HUDEP-2 (cell line): ENCODE measurements at regions not wholly inside any gene's neighbourhood (a gene's known extent, or its start where the extent isn't known, plus 50 kb on each side); places are given as distances from the start of the nearest gene placed in this dataset.

Source experiments
- DNase-seq, 76 experiments: peaks; one replicate each; lab custom pipeline; 2025; ENCODE audit not compliant: unreplicated experiment in 76 of 76; lab: John Stamatoyannopoulos, UW

DNA sequence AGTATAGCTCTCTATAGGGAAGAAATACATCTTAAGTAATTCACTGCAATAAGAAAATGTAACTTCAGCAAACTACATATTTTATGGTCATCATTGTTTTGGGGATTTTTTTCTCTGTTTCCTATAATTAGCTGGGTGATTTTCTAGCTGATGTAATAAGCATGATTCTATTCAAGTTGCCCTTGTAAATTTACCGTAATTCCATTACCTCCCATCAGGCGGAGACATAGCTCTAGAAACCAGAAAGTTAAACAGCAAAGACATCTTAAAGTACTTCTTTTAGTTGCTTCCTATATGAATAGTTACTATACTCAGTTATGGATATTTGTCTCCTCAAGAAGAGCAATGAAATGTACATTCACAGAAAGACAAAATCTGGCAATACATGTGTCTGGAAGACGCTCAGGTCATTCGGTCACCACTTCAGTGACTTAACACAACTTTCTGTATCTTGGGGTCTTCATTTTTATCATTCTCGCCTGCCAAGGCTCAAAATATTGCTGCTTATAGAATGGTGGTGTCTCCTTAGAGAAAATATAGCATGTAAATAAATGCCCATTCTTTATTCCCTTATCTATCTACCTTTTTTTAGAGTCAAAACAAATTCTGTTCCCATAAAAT, 239.9 kb upstream of the ZC3H12C start:
- peak in 27 of 76 experiments; percentile 1 to 45 (median 21) for DNase-seq

DNA sequence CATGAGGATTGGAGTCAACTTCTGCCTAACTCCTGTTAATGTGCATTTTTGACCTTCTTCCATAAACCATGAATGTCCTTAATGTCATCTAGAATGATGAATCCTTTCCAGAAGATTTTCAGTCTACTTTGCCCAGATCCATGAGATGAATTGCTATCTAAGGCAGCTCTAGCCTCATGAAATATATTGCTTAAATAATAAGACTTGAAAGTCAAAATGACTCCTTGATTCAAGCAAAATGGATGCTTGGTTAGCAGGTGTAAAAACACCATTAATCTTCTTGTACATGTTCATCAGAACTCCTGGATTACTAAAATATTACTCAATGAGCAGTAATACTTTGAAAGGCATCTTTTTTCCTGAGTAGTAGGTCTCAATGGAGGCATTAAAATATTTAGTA, 238.5 kb upstream of the ZC3H12C start:
- DNase-seq, result no peak

DNA sequence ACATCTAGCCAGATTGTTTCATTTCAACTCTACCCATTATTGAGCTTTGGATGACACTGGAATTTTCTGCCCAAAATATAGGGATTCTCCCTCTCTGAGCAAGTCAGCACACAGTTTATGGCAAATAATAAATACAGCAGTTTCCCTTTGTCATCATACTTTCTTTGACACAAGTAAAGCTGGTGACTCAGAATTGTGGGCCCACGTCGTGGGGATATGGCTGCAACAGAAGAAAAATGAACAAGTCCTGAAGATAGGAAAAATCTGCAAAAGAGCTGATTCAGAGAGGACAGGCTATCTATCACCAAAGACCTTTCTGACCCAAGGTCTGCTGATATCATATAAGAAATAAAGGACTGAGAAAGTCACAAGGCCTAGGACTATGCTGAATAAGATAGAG, 236.3 kb upstream of the ZC3H12C start:
- no peak for DNase-seq

DNA sequence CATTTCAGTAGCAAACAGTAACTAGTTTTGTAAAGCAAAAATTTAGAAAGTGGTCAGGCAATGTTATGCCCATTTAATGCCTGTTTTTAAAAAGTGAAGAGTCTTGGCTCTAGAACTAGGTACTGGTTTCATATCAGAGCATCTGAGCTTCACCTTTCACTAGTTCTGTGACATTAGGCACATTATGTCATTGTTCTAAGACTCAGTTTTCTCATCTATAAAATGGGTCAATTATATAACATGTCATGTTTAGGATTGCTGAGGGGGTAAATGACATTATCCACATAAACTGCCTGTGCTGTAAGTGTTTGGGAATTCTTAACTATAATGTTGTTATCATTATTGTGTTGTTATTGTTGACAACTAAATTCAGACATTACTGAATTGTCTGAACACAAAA, 235.6 kb upstream of the ZC3H12C start:
- no peak for DNase-seq

- DNase-seq, result no peak
These were observed 235.0 kb upstream of the ZC3H12C start for GRCh38 chr11:109858152-109858551.

DNA sequence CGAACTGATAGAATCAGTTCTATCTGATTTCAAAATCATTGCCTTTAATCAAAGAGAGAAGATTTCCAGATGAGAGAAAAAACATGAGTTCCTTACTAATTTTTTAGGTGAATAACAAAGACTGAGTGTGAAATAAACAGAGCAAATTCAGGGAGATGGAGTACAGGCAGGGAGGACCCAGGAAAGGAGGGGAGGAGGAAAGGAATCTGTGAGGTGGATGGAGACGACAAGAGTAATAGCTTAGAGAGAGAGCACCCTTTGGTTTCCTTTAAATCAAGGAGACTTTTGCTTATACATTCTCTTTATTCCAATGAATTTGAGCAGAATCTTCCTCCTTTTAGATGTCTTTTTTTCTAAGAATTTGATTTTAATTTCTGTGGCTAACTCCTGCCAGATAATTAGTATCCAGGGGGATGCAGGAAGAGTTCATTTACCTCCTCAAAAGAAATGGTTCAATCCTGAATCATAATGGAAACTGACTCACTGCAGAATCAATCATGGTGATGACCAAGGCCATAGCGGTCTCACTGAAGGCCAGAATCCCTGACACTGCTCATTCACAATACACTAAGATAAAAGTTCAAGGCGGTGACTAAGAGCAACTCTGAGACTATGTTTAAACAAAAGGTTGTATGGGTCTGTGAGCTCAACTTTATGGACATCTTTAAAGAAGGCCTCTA, 234.0 kb upstream of the ZC3H12C start:
- DNase-seq, result no peak

GRCh38 chr11:109862835-109863234, 230.4 kb upstream of the ZC3H12C start:
- DNase-seq, result no peak

GRCh38 chr11:109864151-109864661, 229.0 kb upstream of the ZC3H12C start:
- DNase-seq, result no peak

- DNase-seq, result peak in 2 of 76 experiments; percentile 13 to 39
These were observed 228.2 kb upstream of the ZC3H12C start for GRCh38 chr11:109864834-109865547.

- DNase-seq, result no peak
These were observed 227.5 kb upstream of the ZC3H12C start for GRCh38 chr11:109865548-109866186.

DNA sequence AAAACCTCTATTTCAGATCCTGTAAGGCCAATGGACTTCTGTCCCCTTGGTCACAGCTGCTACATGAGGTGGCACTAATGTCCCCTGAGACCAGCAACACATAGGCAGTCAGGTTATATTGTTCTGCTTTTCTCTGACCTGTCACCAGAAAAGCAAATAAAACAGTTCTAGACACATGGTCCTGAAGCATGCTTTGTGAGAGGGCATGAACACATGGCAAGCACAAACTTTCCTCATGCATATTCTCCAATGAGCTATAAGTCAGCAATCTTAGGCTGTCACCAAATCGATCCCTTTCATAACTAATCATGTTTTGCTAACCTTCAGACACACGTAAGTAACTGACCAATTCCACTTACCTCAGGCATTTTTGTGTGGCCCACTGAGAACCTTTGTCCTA, 225.4 kb upstream of the ZC3H12C start:
- no peak for DNase-seq

DNA sequence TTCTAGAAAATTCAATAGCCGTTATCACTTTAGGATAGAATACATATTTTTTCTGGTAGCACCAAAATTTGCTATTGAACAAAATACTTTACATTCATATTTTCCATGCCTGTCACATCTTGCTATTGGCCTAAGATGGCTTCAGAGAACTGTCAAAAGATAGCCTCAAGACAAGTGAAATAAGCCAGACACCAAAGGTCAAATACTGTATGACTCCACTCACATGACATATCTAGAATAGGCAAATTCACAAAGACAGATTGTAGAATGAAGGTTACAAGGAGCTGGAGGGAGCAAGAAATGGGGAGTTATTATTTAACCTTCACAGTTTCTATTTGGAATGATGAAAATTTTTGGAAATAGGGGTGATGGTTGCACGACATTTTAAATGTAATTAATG, 223.7 kb upstream of the ZC3H12C start:
- DNase-seq, result no peak

- no peak for DNase-seq
These were observed 222.9 kb upstream of the ZC3H12C start for GRCh38 chr11:109870297-109870696.

GRCh38 chr11:109877043-109877442, 216.1 kb upstream of the ZC3H12C start:
- no peak for DNase-seq

DNA sequence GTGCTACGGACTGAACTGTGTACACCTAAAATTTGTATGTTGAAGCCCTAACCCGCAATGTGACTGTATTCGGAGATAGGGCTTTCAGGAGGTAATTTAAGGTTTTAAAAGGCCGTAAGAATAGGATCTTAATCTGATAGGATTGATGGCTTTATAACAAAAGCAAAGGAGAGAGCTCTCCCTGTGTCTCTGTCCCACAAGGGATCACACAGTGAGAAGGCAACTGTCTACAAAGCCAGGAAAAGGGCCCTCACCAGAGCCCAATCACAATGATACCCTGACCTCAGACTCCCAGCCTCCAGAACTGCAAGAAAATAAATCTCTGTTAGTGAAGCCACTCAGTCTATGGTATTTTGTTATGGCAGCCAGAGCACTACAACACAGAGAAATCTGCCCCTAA, 208.7 kb upstream of the ZC3H12C start:
- DNase-seq, result no peak

GRCh38 chr11:109885006-109885405, 208.2 kb upstream of the ZC3H12C start:
- no peak for DNase-seq

DNA sequence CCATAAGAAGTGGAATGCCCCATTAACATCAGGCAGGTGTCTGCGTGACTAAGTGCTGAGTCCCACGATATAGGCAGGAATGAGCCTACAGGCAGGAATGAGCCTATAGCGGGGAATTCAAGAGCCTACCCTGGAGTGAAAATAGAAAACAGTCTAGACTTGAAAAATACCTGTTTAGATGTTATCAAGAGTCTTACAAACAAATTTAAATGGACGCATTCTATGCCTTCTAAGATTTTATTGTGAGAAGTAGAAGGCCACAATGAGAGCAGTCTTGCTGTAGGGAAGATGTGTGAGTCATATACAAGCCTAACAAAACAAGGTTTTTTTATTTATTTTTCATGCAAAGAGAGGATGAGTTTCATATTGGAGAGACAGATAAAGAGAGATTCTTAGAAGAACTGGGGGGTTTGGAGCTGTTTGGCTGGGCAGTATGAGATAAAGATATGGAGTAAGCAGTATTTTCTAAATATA, 200.8 kb upstream of the ZC3H12C start:
- DNase-seq, result peak in 15 of 76 experiments; percentile 5 to 61 (median 28)

DNA sequence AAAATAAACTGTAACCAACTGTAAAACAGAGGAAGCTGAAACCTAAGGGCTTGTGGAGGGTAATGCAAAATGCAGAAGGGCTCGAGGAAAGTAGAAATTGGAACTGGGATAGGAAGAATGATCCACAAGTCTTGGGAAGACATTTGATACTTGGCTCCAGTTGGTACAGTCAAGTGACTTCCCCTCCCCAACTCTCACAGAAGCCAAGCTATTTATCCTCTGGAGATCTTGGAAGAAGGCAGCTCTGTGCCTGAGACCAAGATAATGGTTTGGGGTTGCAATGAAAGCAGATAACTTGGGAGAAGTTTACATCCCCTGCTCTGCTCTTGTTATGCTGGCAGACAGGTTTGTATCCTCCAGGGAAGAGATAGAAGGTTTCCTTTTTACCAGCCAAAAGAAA, 198.9 kb upstream of the ZC3H12C start:
- DNase-seq, result no peak

DNA sequence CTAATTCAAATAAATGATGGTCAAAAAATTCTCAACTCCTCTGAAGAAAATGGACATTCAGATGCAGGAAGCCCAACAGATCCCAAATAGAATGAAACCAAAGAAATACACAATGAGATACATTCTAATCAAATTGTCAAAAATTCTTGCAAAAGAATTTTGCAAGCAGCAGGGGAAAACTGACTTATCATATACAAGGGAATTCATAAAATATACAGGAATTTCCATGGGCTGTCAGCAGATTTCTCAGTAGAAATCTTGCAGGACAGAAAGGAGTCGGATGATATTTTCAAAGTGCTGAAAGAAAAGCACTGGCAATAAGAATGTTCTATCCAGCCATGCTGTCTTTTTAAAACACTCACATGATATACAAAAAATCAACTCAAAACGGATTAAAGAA, 194.6 kb upstream of the ZC3H12C start:
- DNase-seq, result no peak

DNA sequence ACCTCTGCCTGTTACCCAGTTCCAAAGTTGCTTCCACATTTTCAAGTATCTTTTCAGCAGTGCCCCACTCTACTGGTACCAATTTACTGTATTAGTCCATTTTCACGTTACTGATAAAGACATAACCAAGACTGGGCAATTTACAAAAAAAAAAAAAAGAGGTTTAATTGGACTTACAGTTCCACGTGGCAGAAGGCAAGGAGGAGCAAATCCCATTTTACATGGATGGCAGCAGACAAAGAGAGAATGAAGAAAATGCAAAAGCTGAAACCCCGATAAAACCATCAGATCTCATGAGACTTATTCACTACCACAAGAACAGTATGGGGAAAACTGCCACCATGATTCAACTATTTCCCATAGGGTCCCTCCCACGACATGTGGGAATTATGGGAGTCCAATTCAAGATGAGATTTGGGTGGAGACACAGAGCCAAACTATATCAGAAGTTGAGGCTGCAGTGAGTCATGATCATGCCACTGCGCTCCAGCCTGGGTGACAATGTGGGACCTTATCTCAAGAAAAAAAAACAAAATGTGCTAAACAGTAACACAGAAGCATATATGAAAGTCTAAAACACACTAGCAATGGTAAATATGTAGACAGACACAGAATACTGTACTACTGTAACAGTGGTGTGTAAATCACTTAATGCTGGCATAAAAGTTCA, 190.3 kb upstream of the ZC3H12C start:
- DNase-seq, result peak in 44 of 76 experiments; percentile 1 to 68 (median 26)

GRCh38 chr11:109911488-109911887, 181.7 kb upstream of the ZC3H12C start:
- no peak for DNase-seq
